ENCODE measurements at regions not wholly inside any gene's neighbourhood (a gene's known extent, or its start where the extent isn't known, plus 50 kb on each side); places are given as distances from the start of the nearest gene placed in this dataset.

- H3K4me3 ChIP-seq (ENCODE audit: low read length): no peak overlapping the region
- no peak for DNase-seq (ENCODE audit: low read depth)
- TF ChIP-seq CTCF (conservative IDR thresholded peaks at IDR 0.05; ENCODE audit: low read length): no peak
These were observed 96.2 kb upstream of the VGLL2 start for GRCh38 chr6:117169064-117169665.

GRCh38 chr6:117169781-117170281, 95.5 kb upstream of the VGLL2 start:
- TF ChIP-seq CTCF (conservative IDR thresholded peaks at IDR 0.05; ENCODE audit: low read length): no peak
- DNase-seq (ENCODE audit: low read depth): no peak

GRCh38 chr6:117174835-117175360, 90.5 kb upstream of the VGLL2 start:
- H3K4me3 ChIP-seq (ENCODE audit: low read length): no peak overlapping the region
- no peak for TF ChIP-seq CTCF (conservative IDR thresholded peaks at IDR 0.05; ENCODE audit: low read length)
- DNase-seq (ENCODE audit: low read depth): no peak

More at GRCh38 chr6:117169781-117170281, 95.5 kb upstream of the VGLL2 start:
- H3K4me3 ChIP-seq (ENCODE audit: low read length): no peak overlapping the region

- no peak for DNase-seq (ENCODE audit: low read depth)
- TF ChIP-seq CTCF (conservative IDR thresholded peaks at IDR 0.05; ENCODE audit: low read length): peak; percentile 27; the same call in 1 of the 2 replicates
- H3K4me3 ChIP-seq (ENCODE audit: low read length): no peak overlapping the region
These were observed 76.6 kb upstream of the VGLL2 start for GRCh38 chr6:117188627-117189201.

GRCh38 chr6:117191009-117191408, 74.3 kb upstream of the VGLL2 start:
- H3K4me3 ChIP-seq (ENCODE audit: low read length): no peak overlapping the region
- no peak for TF ChIP-seq CTCF (conservative IDR thresholded peaks at IDR 0.05; ENCODE audit: low read length)
- no peak for DNase-seq (ENCODE audit: low read depth)

- no peak for DNase-seq (ENCODE audit: low read depth)
- H3K4me3 ChIP-seq (ENCODE audit: low read length): no peak overlapping the region
- TF ChIP-seq CTCF (conservative IDR thresholded peaks at IDR 0.05; ENCODE audit: low read length): no peak
These were observed 73.9 kb upstream of the VGLL2 start for GRCh38 chr6:117191448-117191847.

GRCh38 chr6:117194271-117194670, 71.1 kb upstream of the VGLL2 start:
- no peak for TF ChIP-seq CTCF (conservative IDR thresholded peaks at IDR 0.05; ENCODE audit: low read length)
- no peak overlapping the region for H3K4me3 ChIP-seq (ENCODE audit: low read length)
- no peak for DNase-seq (ENCODE audit: low read depth)

All from AG10803 (cell line).